PC-9 (cell line): ENCODE measurements at regions not wholly inside any gene's neighbourhood (a gene's known extent, or its start where the extent isn't known, plus 50 kb on each side); places are given as distances from the start of the nearest gene placed in this dataset.

Experiments
- BruUV-seq: library from RNA; stranded (reverse); fragments of 400-500 nt; replicated peaks from 2 replicates; lab custom pipeline; 2021; lab: Mats Ljungman, UMichigan
- CTCF ChIA-PET: fragments of 300-600 bp; sonication (Branson Sonifier 250); formaldehyde crosslinking; loops from one replicate; lab custom pipeline; 2022; ENCODE audit warnings: antibody characterized with exemption; lab: Charles Lee
- POLR2A ChIA-PET: fragments of 300-600 bp; sonication (Branson Sonifier 250); formaldehyde crosslinking; loops from one replicate; lab custom pipeline; 2022; ENCODE audit warnings: antibody characterized with exemption; ENCODE audit not compliant: unreplicated experiment; lab: Charles Lee
- DNase-seq, 2 experiments: peaks; one replicate each; pipeline versions ENCODE4 v3.0.0 to v3.0.0-alpha.2; 2015 to 2022; ENCODE audit warnings: mixed read lengths in 1 of 2
- H2AFZ ChIP-seq: fragments of 200-600 bp; sonication (generic); 2 replicates; pipeline ENCODE4 v1.8.1; 2017; ENCODE audit warnings: antibody characterized with exemption
- H3F3A ChIP-seq: fragments of 200-600 bp; sonication (generic); 2 replicates; pipeline ENCODE4 v1.8.1; 2017; ENCODE audit warnings: antibody characterized with exemption, mild to moderate bottlenecking, low read depth; ENCODE audit not compliant: insufficient read depth
- H3K27ac ChIP-seq: fragments of 200-600 bp; sonication (generic); 2 replicates; pipeline ENCODE4 v1.6.1; 2016; ENCODE audit warnings: mixed run types
- H3K27me3 ChIP-seq: fragments of 200-600 bp; sonication (generic); 2 replicates; pipeline ENCODE4 v1.6.1; 2016; ENCODE audit warnings: low read depth, mixed run types; ENCODE audit not compliant: insufficient read depth
- H3K36me3 ChIP-seq: fragments of 200-600 bp; sonication (generic); 2 replicates; pipeline ENCODE4 v1.6.1; 2016; ENCODE audit warnings: low read depth, mixed run types
- H3K4me1 ChIP-seq: fragments of 200-600 bp; sonication (generic); replicated peaks from 2 replicates; pipeline ENCODE4 v1.6.1; 2016; ENCODE audit warnings: mixed run types; ENCODE audit not compliant: insufficient read depth
- H3K4me2 ChIP-seq: fragments of 200-600 bp; sonication (generic); 2 replicates; pipeline ENCODE4 v1.6.1; 2017; ENCODE audit warnings: mixed run types
- H3K4me3 ChIP-seq: fragments of 200-600 bp; sonication (generic); 2 replicates; pipeline ENCODE4 v1.6.1; 2016; ENCODE audit warnings: mixed run types
- H3K79me2 ChIP-seq: fragments of 200-600 bp; sonication (generic); 2 replicates; pipeline ENCODE4 v1.6.1; 2017; ENCODE audit warnings: low read depth, mixed run types
- H3K9me2 ChIP-seq: fragments of 200-600 bp; sonication (generic); 2 replicates; pipeline ENCODE4 v1.8.1; 2017; ENCODE audit warnings: mild to moderate bottlenecking; ENCODE audit not compliant: insufficient read depth
- H3K9me3 ChIP-seq: fragments of 200-600 bp; sonication (generic); 2 replicates; pipeline ENCODE4 v1.8.1; 2016; ENCODE audit warnings: low read depth; ENCODE audit not compliant: insufficient read depth
- H4K20me1 ChIP-seq: fragments of 200-600 bp; sonication (generic); 2 replicates; pipeline ENCODE4 v1.8.1; 2017; ENCODE audit not compliant: insufficient read depth
- CTCF ChIP-seq: fragments of 200-600 bp; sonication (generic); conservative IDR thresholded peaks from 2 replicates; pipeline ENCODE4 v1.6.1; 2017; ENCODE audit warnings: mixed run types, antibody characterized with exemption, mild to moderate bottlenecking, moderate library complexity
- EZH2 ChIP-seq: fragments of 200-600 bp; sonication (generic); IDR thresholded peaks from 2 replicates; pipeline ENCODE4 v1.8.0; 2017; ENCODE audit warnings: antibody characterized with exemption, low read depth
- intact Hi-C: fragments of 100-400 bp; cut with micrococcal nuclease; formaldehyde crosslinking; loops from one replicate; pipeline ENCODE4 v1.10.0; 2022; ENCODE audit not compliant: unreplicated experiment

- no peak overlapping the region for H3K27ac ChIP-seq
- H2AFZ ChIP-seq = no peak overlapping the region
- TF ChIP-seq EZH2 (no peak), CTCF (no peak)
- H4K20me1 ChIP-seq = no peaks in the 10 kb centered on the region
- no peak overlapping the region for H3K4me2 ChIP-seq
- H3K36me3 ChIP-seq = no peaks in the 10 kb centered on the region
- no peaks in the 10 kb centered on the region for H3F3A ChIP-seq
- no peaks in the 10 kb centered on the region for H3K27me3 ChIP-seq
- H3K9me3 ChIP-seq = no peaks in the 10 kb centered on the region
- no peaks in the 10 kb centered on the region for H3K4me1 ChIP-seq
- BruUV-seq = no TSS peak
- ChIA-PET CTCF (no interaction called here), POLR2A (no interaction called here)
- H3K79me2 ChIP-seq = no peaks in the 10 kb centered on the region
- no peak overlapping the region for H3K4me3 ChIP-seq
- intact Hi-C loops = no loop called here
- no peak for DNase-seq
- H3K9me2 ChIP-seq = no peaks in the 10 kb centered on the region
These were observed 186.6 kb upstream of the ZNF608 start for GRCh38 chr5:124932791-124933600.

GRCh38 chr5:124935065-124935464 is 188.6 kb upstream of the ZNF608 start:
- no peaks in the 10 kb centered on the region for H3K9me2 ChIP-seq
- no peaks in the 10 kb centered on the region for H3K79me2 ChIP-seq
- H3K9me3 ChIP-seq = no peaks in the 10 kb centered on the region
- no peaks in the 10 kb centered on the region for H4K20me1 ChIP-seq
- H3K4me3 ChIP-seq = no peak overlapping the region
- POLR2A ChIA-PET = no interaction called here
- H3K27ac ChIP-seq = no peak overlapping the region
- DNase-seq = no peak
- intact Hi-C loops = no loop called here
- H3K27me3 ChIP-seq = no peaks in the 10 kb centered on the region
- no peak overlapping the region for H2AFZ ChIP-seq
- H3K4me2 ChIP-seq = no peak overlapping the region
- H3K36me3 ChIP-seq = no peaks in the 10 kb centered on the region
- CTCF ChIA-PET = no interaction called here
- no peak for TF ChIP-seq EZH2
- TF ChIP-seq CTCF = no peak
- no TSS peak for BruUV-seq
- no peaks in the 10 kb centered on the region for H3K4me1 ChIP-seq
- no peaks in the 10 kb centered on the region for H3F3A ChIP-seq

- Histone ChIP-seq H3K27me3 (no peaks in the 10 kb centered on the region), H3K4me3 (no peak overlapping the region), H3K4me1 (no peaks in the 10 kb centered on the region), H3K79me2 (no peaks in the 10 kb centered on the region), H2AFZ (no peak overlapping the region), H3K9me3 (peaks cover under 1% of the 10 kb centered on the region), H3K9me2 (no peaks in the 10 kb centered on the region), H3K27ac (no peak overlapping the region), H3F3A (no peaks in the 10 kb centered on the region), H3K4me2 (no peak overlapping the region), H4K20me1 (no peaks in the 10 kb centered on the region), H3K36me3 (no peaks in the 10 kb centered on the region)
- TF ChIP-seq EZH2 (no peak), CTCF (no peak)
- no TSS peak for BruUV-seq
- no peak for DNase-seq
- ChIA-PET CTCF (no interaction called here), POLR2A (no interaction called here)
- intact Hi-C loops = no loop called here
These were observed 190.1 kb upstream of the ZNF608 start for GRCh38 chr5:124936626-124936933.
